ENCODE measurements at regions not wholly inside any gene's neighbourhood (a gene's known extent, or its start where the extent isn't known, plus 50 kb on each side); places are given as distances from the start of the nearest gene placed in this dataset.

DNA sequence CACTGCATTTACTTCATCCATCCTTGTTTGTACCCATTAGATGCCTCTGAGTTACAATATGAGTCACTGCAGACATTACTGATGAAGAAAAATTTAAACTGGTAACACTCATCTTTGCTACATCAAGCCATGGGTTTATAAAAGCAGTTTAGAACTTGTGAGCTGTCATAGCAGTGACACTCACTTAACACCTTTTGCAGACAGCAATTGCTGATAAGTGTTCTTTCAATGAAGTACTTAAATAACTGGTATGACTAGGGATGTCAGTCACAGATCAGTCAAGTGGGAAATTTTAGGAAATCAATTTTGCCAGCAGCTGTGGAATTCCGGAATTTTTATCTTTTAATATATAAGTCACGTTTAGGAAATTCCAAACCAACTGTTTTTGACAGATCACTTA, 643.0 kb downstream of the TBL1XR1 start:
- Histone ChIP-seq H3K27ac (ENCODE audit: low read depth in 1 of 2, low read length in 2 of 2) (no peak overlapping the region), H3K36me3 (ENCODE audit: control insufficient read depth in 1 of 2, insufficient read depth in 2 of 2, low read length in 1 of 2) (no peaks in the 10 kb centered on the region), H3K9me3 (ENCODE audit: control insufficient read depth, low read length) (peaks cover 2% of the 10 kb centered on the region), H3K27me3 (ENCODE audit: control insufficient read depth in 1 of 2, insufficient read depth in 2 of 2, low read length in 1 of 2) (no peaks in the 10 kb centered on the region), H3K4me1 (ENCODE audit: control insufficient read depth in 1 of 2, insufficient read depth in 2 of 2, low read length in 2 of 2) (no peaks in the 10 kb centered on the region), H3K4me3 (ENCODE audit: low read length in 2 of 2) (no peak overlapping the region)
- WGBS, 2 donors, result 66 to 70% methylated on average over 2 of the region's 2 CpGs
- DNase-seq, result no peak
- ATAC-seq (ENCODE audit: low FRiP score), result no peak
- intact Hi-C loops (cut with DNase I), result no loop called here

DNA sequence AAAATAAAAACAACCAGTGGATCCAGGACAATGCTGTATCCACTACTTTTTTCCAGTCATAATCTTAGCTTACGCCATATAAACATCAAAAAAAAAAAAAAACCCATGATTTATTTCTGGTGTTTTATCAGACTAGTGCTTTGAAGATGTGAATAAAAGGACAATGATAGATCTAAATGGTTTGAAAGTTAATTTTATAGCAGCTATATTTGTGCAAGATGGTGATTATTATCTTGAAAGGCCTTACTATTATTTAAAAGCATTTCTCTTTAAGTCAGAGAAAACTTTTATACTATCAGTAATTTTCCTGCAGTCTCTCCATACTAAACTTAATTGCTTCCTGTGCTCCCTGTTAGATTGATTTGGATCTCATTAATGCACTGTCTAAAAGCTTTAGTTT, 670.3 kb downstream of the TBL1XR1 start:
- H3K27ac ChIP-seq (ENCODE audit: low read depth in 1 of 2, low read length in 2 of 2), result no peak overlapping the region
- H3K36me3 ChIP-seq (ENCODE audit: control insufficient read depth in 1 of 2, insufficient read depth in 2 of 2, low read length in 1 of 2), result no peaks in the 10 kb centered on the region
- H3K9me3 ChIP-seq (ENCODE audit: control insufficient read depth, low read length), result peaks cover 7% of the 10 kb centered on the region
- no peaks in the 10 kb centered on the region for H3K4me1 ChIP-seq (ENCODE audit: control insufficient read depth in 1 of 2, insufficient read depth in 2 of 2, low read length in 2 of 2)
- H3K4me3 ChIP-seq (ENCODE audit: low read length in 2 of 2), result no peak overlapping the region
- DNase-seq (no peak), ATAC-seq (ENCODE audit: low FRiP score) (no peak)
- intact Hi-C loops (cut with DNase I), result no loop called here
- WGBS, 2 donors, result 91 to 92% methylated on average over 1 of the region's 1 CpG
- no peaks in the 10 kb centered on the region for H3K27me3 ChIP-seq (ENCODE audit: control insufficient read depth in 1 of 2, insufficient read depth in 2 of 2, low read length in 1 of 2)

DNA sequence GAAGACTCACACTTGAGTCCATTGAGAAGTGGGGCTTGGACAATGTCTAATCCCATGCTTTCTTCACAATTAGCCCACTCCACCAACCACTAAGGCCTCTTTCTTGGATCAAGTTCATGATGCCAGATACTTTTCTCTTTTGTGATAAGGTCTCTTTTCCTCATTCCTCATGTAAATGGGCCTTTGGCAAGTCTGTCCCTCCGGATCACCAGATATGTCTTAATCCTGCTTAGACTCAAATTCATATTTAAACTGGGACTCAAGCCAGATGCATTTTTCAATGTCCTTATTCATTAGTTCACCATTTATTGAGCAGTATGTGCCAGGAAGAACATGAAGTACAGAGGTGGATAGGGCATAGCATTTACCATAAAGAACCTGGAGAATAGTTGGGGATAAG, 671.1 kb downstream of the TBL1XR1 start:
- H3K27ac ChIP-seq (ENCODE audit: low read depth in 1 of 2, low read length in 2 of 2), result no peak overlapping the region
- no peaks in the 10 kb centered on the region for H3K4me1 ChIP-seq (ENCODE audit: control insufficient read depth in 1 of 2, insufficient read depth in 2 of 2, low read length in 2 of 2)
- no peaks in the 10 kb centered on the region for H3K36me3 ChIP-seq (ENCODE audit: control insufficient read depth in 1 of 2, insufficient read depth in 2 of 2, low read length in 1 of 2)
- peaks cover 7% of the 10 kb centered on the region for H3K9me3 ChIP-seq (ENCODE audit: control insufficient read depth, low read length)
- no peaks in the 10 kb centered on the region for H3K27me3 ChIP-seq (ENCODE audit: control insufficient read depth in 1 of 2, insufficient read depth in 2 of 2, low read length in 1 of 2)
- intact Hi-C loops (cut with DNase I), result no loop called here
- no peak for DNase-seq
- no peak for ATAC-seq (ENCODE audit: low FRiP score)
- H3K4me3 ChIP-seq (ENCODE audit: low read length in 2 of 2), result no peak overlapping the region
- WGBS, 2 donors, result 16 to 22% methylated on average over 1 of the region's 1 CpG

DNA sequence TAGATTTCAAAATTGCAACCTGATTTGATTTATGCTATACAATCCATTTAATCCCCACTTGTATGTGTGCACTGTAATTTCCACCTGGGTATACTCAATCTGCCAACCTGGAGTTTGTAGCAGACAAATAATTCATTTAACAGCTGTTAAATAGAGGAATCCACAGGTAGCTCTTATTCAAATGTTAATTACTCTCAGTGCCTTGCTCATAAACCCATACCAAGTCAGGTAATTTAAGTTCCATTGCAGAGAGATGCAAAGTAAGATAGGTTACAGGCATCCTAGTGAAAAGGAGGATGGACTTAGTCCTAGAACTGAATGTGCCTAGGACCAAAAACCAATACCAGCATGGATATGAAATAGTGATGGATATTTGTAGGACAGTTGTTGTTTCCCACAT, 674.2 kb downstream of the TBL1XR1 start:
- Histone ChIP-seq H3K27ac (ENCODE audit: low read depth in 1 of 2, low read length in 2 of 2) (no peak overlapping the region), H3K27me3 (ENCODE audit: control insufficient read depth in 1 of 2, insufficient read depth in 2 of 2, low read length in 1 of 2) (no peaks in the 10 kb centered on the region), H3K4me3 (ENCODE audit: low read length in 2 of 2) (no peak overlapping the region), H3K4me1 (ENCODE audit: control insufficient read depth in 1 of 2, insufficient read depth in 2 of 2, low read length in 2 of 2) (no peaks in the 10 kb centered on the region), H3K9me3 (ENCODE audit: control insufficient read depth, low read length) (no peaks in the 10 kb centered on the region), H3K36me3 (ENCODE audit: control insufficient read depth in 1 of 2, insufficient read depth in 2 of 2, low read length in 1 of 2) (no peaks in the 10 kb centered on the region)
- DNase-seq (no peak), ATAC-seq (ENCODE audit: low FRiP score) (no peak)
- intact Hi-C loops (cut with DNase I), result no loop called here

DNA sequence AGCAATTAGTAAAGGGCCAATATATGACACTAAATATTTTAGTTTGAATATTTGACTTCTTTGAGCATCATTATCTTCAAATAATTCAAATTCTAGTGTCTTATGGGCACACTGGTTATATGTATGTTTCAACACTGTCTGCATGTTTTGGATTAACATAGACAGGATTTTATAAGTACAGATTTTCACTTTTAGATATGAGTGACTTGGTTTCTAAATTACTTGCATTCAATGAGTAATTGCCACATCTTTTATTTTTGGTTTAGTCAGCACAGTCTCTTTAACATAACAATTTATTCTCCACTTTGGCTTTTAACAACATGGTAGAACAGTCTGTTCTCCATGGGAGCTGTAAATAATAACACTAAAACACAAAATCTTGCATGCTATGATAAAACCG, 674.8 kb downstream of the TBL1XR1 start:
- no peak for ATAC-seq (ENCODE audit: low FRiP score)
- 88 to 92% methylated on average over 1 of the region's 1 CpG for WGBS, 2 donors
- Histone ChIP-seq H3K27me3 (ENCODE audit: control insufficient read depth in 1 of 2, insufficient read depth in 2 of 2, low read length in 1 of 2) (no peaks in the 10 kb centered on the region), H3K36me3 (ENCODE audit: control insufficient read depth in 1 of 2, insufficient read depth in 2 of 2, low read length in 1 of 2) (no peaks in the 10 kb centered on the region), H3K27ac (ENCODE audit: low read depth in 1 of 2, low read length in 2 of 2) (no peak overlapping the region), H3K9me3 (ENCODE audit: control insufficient read depth, low read length) (no peaks in the 10 kb centered on the region), H3K4me1 (ENCODE audit: control insufficient read depth in 1 of 2, insufficient read depth in 2 of 2, low read length in 2 of 2) (no peaks in the 10 kb centered on the region), H3K4me3 (ENCODE audit: low read length in 2 of 2) (no peak overlapping the region)
- intact Hi-C loops (cut with DNase I), result no loop called here
- DNase-seq, result no peak

DNA sequence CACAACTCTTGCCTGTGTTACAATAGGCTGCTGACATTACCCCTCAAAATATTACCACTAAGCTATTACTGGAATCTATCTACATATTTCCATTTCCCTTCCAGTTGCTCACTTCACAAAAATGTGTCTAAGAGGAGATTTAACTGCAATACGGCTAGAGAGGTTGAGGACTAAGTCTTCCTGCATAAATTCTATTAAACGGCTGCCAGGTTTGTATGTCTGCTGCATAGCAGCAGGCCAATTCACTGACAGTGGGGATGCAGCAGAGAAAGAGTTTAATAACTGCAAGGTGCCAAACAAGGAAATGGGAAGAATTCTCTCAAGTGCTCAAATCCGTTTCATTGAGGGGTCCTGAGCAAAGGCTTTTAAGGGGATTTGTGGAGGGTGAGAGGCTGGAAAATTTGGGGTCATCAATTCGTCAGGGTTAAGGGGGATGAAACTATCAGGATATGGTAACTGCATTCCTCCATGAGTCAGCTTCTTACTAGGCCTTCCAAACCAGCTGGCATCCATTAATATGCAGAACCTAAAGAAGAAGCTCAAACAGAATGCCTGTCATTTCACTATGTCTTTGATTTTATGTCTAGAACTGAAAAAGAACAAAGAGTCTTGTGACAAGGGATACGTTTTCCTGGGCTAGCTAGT, 675.6 kb downstream of the TBL1XR1 start:
- Histone ChIP-seq H3K27ac (ENCODE audit: low read depth in 1 of 2, low read length in 2 of 2) (no peak overlapping the region), H3K36me3 (ENCODE audit: control insufficient read depth in 1 of 2, insufficient read depth in 2 of 2, low read length in 1 of 2) (no peaks in the 10 kb centered on the region), H3K9me3 (ENCODE audit: control insufficient read depth, low read length) (no peaks in the 10 kb centered on the region), H3K27me3 (ENCODE audit: control insufficient read depth in 1 of 2, insufficient read depth in 2 of 2, low read length in 1 of 2) (no peaks in the 10 kb centered on the region), H3K4me3 (ENCODE audit: low read length in 2 of 2) (no peak overlapping the region), H3K4me1 (ENCODE audit: control insufficient read depth in 1 of 2, insufficient read depth in 2 of 2, low read length in 2 of 2) (no peaks in the 10 kb centered on the region)
- 74 to 75% methylated on average over 5 of the region's 5 CpGs for WGBS, 2 donors
- no peak for DNase-seq
- ATAC-seq (ENCODE audit: low FRiP score), result no peak
- intact Hi-C loops (cut with DNase I), result no loop called here

DNA sequence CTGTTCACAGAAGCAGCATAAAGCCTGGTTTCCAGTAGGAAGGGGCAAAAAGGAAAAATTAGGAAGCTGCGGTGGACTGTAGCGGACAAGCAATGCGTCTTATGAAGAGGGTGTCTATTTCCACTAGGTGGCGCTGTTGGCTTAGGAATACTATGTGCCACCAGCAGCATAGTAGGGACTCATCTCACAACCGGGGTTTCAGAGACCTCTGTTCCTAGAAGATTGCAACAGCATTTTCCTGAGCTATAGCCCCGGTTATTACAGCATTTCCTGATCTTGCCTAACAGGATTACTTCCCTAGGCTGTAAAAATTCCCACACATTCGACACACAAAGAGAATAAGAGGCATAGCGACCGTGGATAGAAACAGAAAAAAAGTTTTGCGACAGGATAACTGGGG, 683.0 kb downstream of the TBL1XR1 start:
- H3K4me3 ChIP-seq (ENCODE audit: low read length in 2 of 2), result no peak overlapping the region
- intact Hi-C loops (cut with DNase I), result loop anchor here in 1 of 2 donors (5.0 kb wide), 1 partner anchor 423 kb away; no protein-coding TSS in a partner anchor
- ATAC-seq (ENCODE audit: low FRiP score) (no peak), DNase-seq (no peak)
- H3K4me1 ChIP-seq (ENCODE audit: control insufficient read depth in 1 of 2, insufficient read depth in 2 of 2, low read length in 2 of 2), result no peaks in the 10 kb centered on the region
- peaks cover 8% of the 10 kb centered on the region for H3K9me3 ChIP-seq (ENCODE audit: control insufficient read depth, low read length)
- no peaks in the 10 kb centered on the region for H3K27me3 ChIP-seq (ENCODE audit: control insufficient read depth in 1 of 2, insufficient read depth in 2 of 2, low read length in 1 of 2)
- WGBS, 2 donors, result 67% methylated on average over 10 of the region's 10 CpGs
- H3K27ac ChIP-seq (ENCODE audit: low read depth in 1 of 2, low read length in 2 of 2), result no peak overlapping the region
- no peaks in the 10 kb centered on the region for H3K36me3 ChIP-seq (ENCODE audit: control insufficient read depth in 1 of 2, insufficient read depth in 2 of 2, low read length in 1 of 2)

DNA sequence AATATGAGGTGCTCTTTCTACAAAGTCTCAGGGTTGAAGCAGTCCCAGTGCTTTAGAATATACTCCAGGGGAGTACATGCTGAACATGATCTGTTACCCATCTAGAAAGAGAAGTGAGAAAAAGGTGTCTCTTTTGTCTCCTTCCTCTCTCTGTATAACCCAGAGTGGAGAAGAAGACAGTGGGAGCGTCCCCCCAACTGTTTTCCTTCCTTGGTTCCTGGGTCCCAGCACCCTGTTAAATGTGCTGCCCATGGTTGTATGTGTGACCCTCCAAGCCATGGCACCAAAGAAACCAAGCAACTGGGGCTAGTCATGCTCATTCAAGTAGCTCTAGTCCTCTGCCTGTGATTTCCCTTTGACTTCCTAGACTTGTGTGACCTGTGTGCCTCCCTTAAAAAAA, 683.7 kb downstream of the TBL1XR1 start:
- Histone ChIP-seq H3K27me3 (ENCODE audit: control insufficient read depth in 1 of 2, insufficient read depth in 2 of 2, low read length in 1 of 2) (no peaks in the 10 kb centered on the region), H3K4me1 (ENCODE audit: control insufficient read depth in 1 of 2, insufficient read depth in 2 of 2, low read length in 2 of 2) (no peaks in the 10 kb centered on the region), H3K27ac (ENCODE audit: low read depth in 1 of 2, low read length in 2 of 2) (no peak overlapping the region), H3K4me3 (ENCODE audit: low read length in 2 of 2) (no peak overlapping the region), H3K9me3 (ENCODE audit: control insufficient read depth, low read length) (peaks cover 8% of the 10 kb centered on the region), H3K36me3 (ENCODE audit: control insufficient read depth in 1 of 2, insufficient read depth in 2 of 2, low read length in 1 of 2) (no peaks in the 10 kb centered on the region)
- intact Hi-C loops (cut with DNase I), result loop anchor here in 1 of 2 donors (5.0 kb wide), 1 partner anchor 424 kb away; no protein-coding TSS in a partner anchor
- ATAC-seq (ENCODE audit: low FRiP score) (no peak), DNase-seq (no peak)
- WGBS, 2 donors, result 90 to 91% methylated on average over 1 of the region's 1 CpG

DNA sequence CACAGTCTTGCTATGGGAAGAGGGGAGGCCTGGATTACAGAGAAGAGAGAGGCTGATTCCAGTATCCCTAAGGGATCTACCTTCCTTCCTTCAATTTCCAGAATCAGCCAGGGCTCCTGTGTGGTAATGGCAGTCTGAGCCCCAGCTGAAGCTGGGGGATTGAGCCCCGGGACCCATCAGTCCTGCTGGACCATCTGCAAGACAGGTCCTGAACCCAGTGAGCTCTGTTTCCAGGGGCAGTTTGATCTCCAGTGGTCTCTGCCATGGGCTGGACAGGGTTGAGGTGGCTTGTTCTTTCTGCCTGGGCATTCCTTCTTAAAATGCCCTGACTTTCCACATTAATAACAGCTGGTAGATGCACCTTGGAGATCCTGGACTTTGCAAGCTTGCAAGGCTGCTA, 685.2 kb downstream of the TBL1XR1 start:
- H3K36me3 ChIP-seq (ENCODE audit: control insufficient read depth in 1 of 2, insufficient read depth in 2 of 2, low read length in 1 of 2), result no peaks in the 10 kb centered on the region
- H3K4me3 ChIP-seq (ENCODE audit: low read length in 2 of 2), result no peak overlapping the region
- ATAC-seq (ENCODE audit: low FRiP score) (no peak), DNase-seq (no peak)
- no peaks in the 10 kb centered on the region for H3K27me3 ChIP-seq (ENCODE audit: control insufficient read depth in 1 of 2, insufficient read depth in 2 of 2, low read length in 1 of 2)
- H3K4me1 ChIP-seq (ENCODE audit: control insufficient read depth in 1 of 2, insufficient read depth in 2 of 2, low read length in 2 of 2), result no peaks in the 10 kb centered on the region
- H3K27ac ChIP-seq (ENCODE audit: low read depth in 1 of 2, low read length in 2 of 2), result no peak overlapping the region
- H3K9me3 ChIP-seq (ENCODE audit: control insufficient read depth, low read length), result peaks cover 8% of the 10 kb centered on the region
- intact Hi-C loops (cut with DNase I), result loop anchor here in 1 of 2 donors (5.0 kb wide), 1 partner anchor 425 kb away; no protein-coding TSS in a partner anchor
- WGBS, 2 donors, result 80 to 94% methylated on average over 1 of the region's 1 CpG

Measured in aorta (tissue), 5 donors.